Panc1 (cell line): ENCODE measurements at regions not wholly inside any gene's neighbourhood (a gene's known extent, or its start where the extent isn't known, plus 50 kb on each side); places are given as distances from the start of the nearest gene placed in this dataset.

Source experiments
- ATAC-seq: fragments of 200-7000 bp; cut with Tn5 transposase; 2 replicates; pipeline ENCODE4 v1.9.1; 2020; ENCODE audit warnings: mild to moderate bottlenecking, moderate library complexity
- BruUV-seq: library from RNA; stranded (reverse); fragments of 400-500 nt; replicated peaks from 2 replicates; lab custom pipeline; 2021; lab: Mats Ljungman, UMichigan
- CTCF ChIA-PET: fragments of 300-600 bp; sonication (Branson Sonifier 250); formaldehyde crosslinking; loops from one replicate; lab custom pipeline; 2022; ENCODE audit warnings: antibody characterized with exemption; lab: Charles Lee
- POLR2A ChIA-PET: fragments of 300-600 bp; sonication (Branson Sonifier 250); formaldehyde crosslinking; loops from one replicate; lab custom pipeline; 2022; ENCODE audit warnings: antibody characterized with exemption; lab: Charles Lee
- DNase-seq: peaks from one replicate; pipeline ENCODE4 v3.0.0-alpha.2; 2010; ENCODE audit warnings: low read depth, low spot score
- H3K27ac ChIP-seq: 2 replicates; pipeline ENCODE4 v1.5.1; 2011; ENCODE audit warnings: mild to moderate bottlenecking, low read length, inconsistent platforms
- H3K27me3 ChIP-seq: fragments of 200-500 bp; sonication (Bioruptor generic); 2 replicates; pipeline ENCODE4 v1.6.0; 2014; ENCODE audit warnings: low read length, inconsistent platforms; ENCODE audit not compliant: control insufficient read depth, insufficient read depth
- H3K36me3 ChIP-seq: fragments of 200-500 bp; sonication (Bioruptor generic); 2 replicates; pipeline ENCODE4 v1.5.1; 2014; ENCODE audit warnings: inconsistent platforms, mild to moderate bottlenecking, low read length, moderate library complexity; ENCODE audit not compliant: control insufficient read depth, insufficient read depth
- H3K4me1 ChIP-seq: 2 replicates; pipeline ENCODE4 v1.5.1; 2011; ENCODE audit warnings: inconsistent platforms, mild to moderate bottlenecking, low read length, moderate library complexity; ENCODE audit not compliant: control insufficient read depth, insufficient read depth
- H3K4me3 ChIP-seq, 2 experiments: 2 replicates each; pipeline ENCODE4 v1.5.1; 2011 to 2012; ENCODE audit warnings: low read depth in 2 of 2, low read length in 2 of 2, mild to moderate bottlenecking in 2 of 2, inconsistent platforms in 1 of 2, moderate library complexity in 1 of 2
- H3K9me3 ChIP-seq: fragments of 200-500 bp; sonication (Bioruptor generic); 2 replicates; pipeline ENCODE4 v1.5.1; 2014; ENCODE audit warnings: low read depth, mild to moderate bottlenecking, inconsistent platforms, low read length, moderate library complexity; ENCODE audit not compliant: control insufficient read depth, insufficient read depth
- POLR2AphosphoS5 ChIP-seq: IDR thresholded peaks from 2 replicates; pipeline ENCODE4 v1.6.1; 2012; ENCODE audit warnings: mild to moderate bottlenecking, low read depth, low read length, moderate library complexity
- SIN3A ChIP-seq: IDR thresholded peaks from 2 replicates; pipeline ENCODE4 v1.6.1; 2012; ENCODE audit warnings: low read depth, mild to moderate bottlenecking, low read length, moderate library complexity, borderline replicate concordance; ENCODE audit not compliant: insufficient read depth
- TCF7L2 ChIP-seq: IDR thresholded peaks from 2 replicates; pipeline ENCODE4 v1.6.1; 2011; ENCODE audit warnings: mild to moderate bottlenecking, low read depth, low read length, inconsistent platforms
- in situ Hi-C: cut with HindIII; loops from 2 replicates; pipeline ENCODE4 v1.10.0; 2016; ENCODE audit warnings: low sequenced_read_pairs, low pct_unique_long_range_greater_than_20kb
- intact Hi-C: fragments of 100-400 bp; cut with micrococcal nuclease; formaldehyde crosslinking; loops from one replicate; pipeline ENCODE4 v1.10.0; 2022; ENCODE audit not compliant: unreplicated experiment
- TF ChIP-seq, protein P1 (sequence below): fragments of 450-650 bp; IDR thresholded peaks from 2 replicates; pipeline ENCODE4 v1.5.1; 2017; ENCODE audit warnings: mild to moderate bottlenecking
- TF ChIP-seq, protein P2 (sequence below), 2 experiments: IDR thresholded peaks; 2 replicates each; pipeline ENCODE4 v1.6.1; 2011 to 2012; ENCODE audit warnings: low read depth in 2 of 2, control low read depth in 1 of 2, low read length in 1 of 2, mild to moderate bottlenecking in 1 of 2, moderate library complexity in 1 of 2; ENCODE audit not compliant: insufficient read depth in 1 of 2

DNA sequence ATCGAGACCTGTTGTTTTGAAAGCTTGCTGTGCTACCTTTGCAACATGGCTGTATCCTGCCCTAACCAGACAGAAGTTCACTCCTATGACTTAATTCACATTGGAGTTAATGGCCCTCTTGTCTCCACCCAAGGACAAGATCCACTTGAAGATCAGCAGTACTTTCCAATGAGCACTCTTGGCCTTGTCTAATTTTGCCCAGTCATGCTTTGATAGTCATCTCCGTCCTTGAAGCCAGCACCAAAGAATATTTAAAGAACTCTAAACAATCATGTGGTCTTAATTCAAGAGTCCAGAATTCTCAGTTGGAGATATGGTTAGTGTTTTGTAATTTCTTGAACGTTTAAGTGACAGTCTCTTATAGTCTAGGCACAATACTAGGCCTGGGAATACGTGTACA, 775.6 kb upstream of the EEF2KMT start:
- H3K4me1 ChIP-seq: no peaks in the 10 kb centered on the region
- intact Hi-C loops: no loop called here
- H3K4me3 ChIP-seq: no peak overlapping the region
- ChIA-PET CTCF (no interaction called here), POLR2A (no interaction called here)
- TF ChIP-seq POLR2AphosphoS5 (no peak), TCF7L2 (no peak), SIN3A (no peak)
- TF ChIP-seq, protein P1, sequence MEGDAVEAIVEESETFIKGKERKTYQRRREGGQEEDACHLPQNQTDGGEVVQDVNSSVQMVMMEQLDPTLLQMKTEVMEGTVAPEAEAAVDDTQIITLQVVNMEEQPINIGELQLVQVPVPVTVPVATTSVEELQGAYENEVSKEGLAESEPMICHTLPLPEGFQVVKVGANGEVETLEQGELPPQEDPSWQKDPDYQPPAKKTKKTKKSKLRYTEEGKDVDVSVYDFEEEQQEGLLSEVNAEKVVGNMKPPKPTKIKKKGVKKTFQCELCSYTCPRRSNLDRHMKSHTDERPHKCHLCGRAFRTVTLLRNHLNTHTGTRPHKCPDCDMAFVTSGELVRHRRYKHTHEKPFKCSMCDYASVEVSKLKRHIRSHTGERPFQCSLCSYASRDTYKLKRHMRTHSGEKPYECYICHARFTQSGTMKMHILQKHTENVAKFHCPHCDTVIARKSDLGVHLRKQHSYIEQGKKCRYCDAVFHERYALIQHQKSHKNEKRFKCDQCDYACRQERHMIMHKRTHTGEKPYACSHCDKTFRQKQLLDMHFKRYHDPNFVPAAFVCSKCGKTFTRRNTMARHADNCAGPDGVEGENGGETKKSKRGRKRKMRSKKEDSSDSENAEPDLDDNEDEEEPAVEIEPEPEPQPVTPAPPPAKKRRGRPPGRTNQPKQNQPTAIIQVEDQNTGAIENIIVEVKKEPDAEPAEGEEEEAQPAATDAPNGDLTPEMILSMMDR: no peak
- no peak overlapping the region for H3K27ac ChIP-seq
- H3K36me3 ChIP-seq: no peaks in the 10 kb centered on the region
- H3K9me3 ChIP-seq: no peaks in the 10 kb centered on the region
- DNase-seq: no peak
- in situ Hi-C loops: no loop called here
- ATAC-seq: no peak
- BruUV-seq: no TSS peak
- no peaks in the 10 kb centered on the region for H3K27me3 ChIP-seq

DNA sequence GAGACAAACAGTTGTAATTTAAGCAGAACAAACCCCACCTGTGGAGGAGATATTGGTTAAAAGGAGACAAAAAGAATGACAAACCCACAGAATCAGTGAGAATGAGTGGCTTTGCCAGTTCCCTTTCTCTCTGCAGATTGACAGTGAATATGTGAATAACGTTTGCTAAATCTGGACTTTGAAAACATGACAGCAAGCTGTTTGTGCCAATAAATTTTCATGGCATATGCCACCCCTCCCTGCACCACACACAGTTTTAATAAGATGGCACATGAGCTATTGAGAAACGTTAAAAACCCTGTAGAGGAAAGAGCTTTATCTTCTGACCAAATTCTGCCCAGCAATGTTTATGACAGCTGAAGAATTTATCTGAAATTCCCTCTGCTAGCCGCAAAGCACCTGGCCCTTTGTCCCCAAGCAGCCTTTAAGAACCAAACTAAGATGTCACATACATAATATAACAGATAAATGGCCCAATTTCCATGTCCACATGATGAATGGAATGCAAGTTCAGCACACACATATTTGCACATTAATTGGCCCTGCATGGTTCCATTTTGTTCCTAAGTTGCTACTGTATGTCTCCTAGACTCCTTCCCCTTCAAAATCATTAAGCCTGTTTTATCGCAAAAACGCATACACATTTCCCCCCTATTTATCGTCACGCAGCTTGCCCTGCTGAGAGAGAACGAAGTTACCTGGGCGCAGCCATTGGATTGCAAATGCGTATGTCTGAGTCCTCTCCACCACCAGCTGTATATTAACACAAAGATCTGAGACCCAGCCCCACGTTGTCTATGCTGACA, 773.5 kb upstream of the EEF2KMT start:
- no peaks in the 10 kb centered on the region for H3K9me3 ChIP-seq
- no peaks in the 10 kb centered on the region for H3K4me1 ChIP-seq
- no peak for DNase-seq
- no peak for ATAC-seq
- POLR2A ChIA-PET: no interaction called here
- in situ Hi-C loops (no loop called here), intact Hi-C loops (no loop called here)
- BruUV-seq: no TSS peak
- H3K4me3 ChIP-seq: no peak overlapping the region
- CTCF ChIA-PET: no interaction called here
- H3K27me3 ChIP-seq: no peaks in the 10 kb centered on the region
- TF ChIP-seq TCF7L2 (no peak), SIN3A (no peak), POLR2AphosphoS5 (no peak)
- TF ChIP-seq, protein P1: no peak
- TF ChIP-seq, protein P2, sequence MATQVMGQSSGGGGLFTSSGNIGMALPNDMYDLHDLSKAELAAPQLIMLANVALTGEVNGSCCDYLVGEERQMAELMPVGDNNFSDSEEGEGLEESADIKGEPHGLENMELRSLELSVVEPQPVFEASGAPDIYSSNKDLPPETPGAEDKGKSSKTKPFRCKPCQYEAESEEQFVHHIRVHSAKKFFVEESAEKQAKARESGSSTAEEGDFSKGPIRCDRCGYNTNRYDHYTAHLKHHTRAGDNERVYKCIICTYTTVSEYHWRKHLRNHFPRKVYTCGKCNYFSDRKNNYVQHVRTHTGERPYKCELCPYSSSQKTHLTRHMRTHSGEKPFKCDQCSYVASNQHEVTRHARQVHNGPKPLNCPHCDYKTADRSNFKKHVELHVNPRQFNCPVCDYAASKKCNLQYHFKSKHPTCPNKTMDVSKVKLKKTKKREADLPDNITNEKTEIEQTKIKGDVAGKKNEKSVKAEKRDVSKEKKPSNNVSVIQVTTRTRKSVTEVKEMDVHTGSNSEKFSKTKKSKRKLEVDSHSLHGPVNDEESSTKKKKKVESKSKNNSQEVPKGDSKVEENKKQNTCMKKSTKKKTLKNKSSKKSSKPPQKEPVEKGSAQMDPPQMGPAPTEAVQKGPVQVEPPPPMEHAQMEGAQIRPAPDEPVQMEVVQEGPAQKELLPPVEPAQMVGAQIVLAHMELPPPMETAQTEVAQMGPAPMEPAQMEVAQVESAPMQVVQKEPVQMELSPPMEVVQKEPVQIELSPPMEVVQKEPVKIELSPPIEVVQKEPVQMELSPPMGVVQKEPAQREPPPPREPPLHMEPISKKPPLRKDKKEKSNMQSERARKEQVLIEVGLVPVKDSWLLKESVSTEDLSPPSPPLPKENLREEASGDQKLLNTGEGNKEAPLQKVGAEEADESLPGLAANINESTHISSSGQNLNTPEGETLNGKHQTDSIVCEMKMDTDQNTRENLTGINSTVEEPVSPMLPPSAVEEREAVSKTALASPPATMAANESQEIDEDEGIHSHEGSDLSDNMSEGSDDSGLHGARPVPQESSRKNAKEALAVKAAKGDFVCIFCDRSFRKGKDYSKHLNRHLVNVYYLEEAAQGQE (IDR thresholded peaks at IDR 0.05; ENCODE audit: insufficient read depth in 1 of 2, low read depth in 2 of 2, low read length in 1 of 2): no peak
- H3K36me3 ChIP-seq: no peaks in the 10 kb centered on the region
- no peak overlapping the region for H3K27ac ChIP-seq
